ENCODE measurements at regions not wholly inside any gene's neighbourhood (a gene's known extent, or its start where the extent isn't known, plus 50 kb on each side); places are given as distances from the start of the nearest gene placed in this dataset.
"Not testable (repeated sequence)": the region's sequence is repeated elsewhere in the genome, so short reads cannot be mapped to it uniquely, and the experiment has no call there.

GRCh38 chr1:242900558-242900957 lies 354.5 kb downstream of the CEP170 start:
- DNase-seq = not testable (repeated sequence)

GRCh38 chr1:242890192-242890741 lies 364.8 kb downstream of the CEP170 start:
- peak; percentile 3 for DNase-seq

- DNase-seq = no peak
Observed at GRCh38 chr1:242886137-242886536, 361.6 kb upstream of the PLD5 start.

- not testable (repeated sequence) for DNase-seq
Observed at GRCh38 chr1:242880022-242880421, 355.5 kb upstream of the PLD5 start.

- DNase-seq = no peak
Observed at GRCh38 chr1:242877743-242878142, 353.2 kb upstream of the PLD5 start.

- no peak for DNase-seq
Observed at GRCh38 chr1:242877229-242877628, 352.7 kb upstream of the PLD5 start.

- DNase-seq = no peak
Observed at GRCh38 chr1:242876030-242876429, 351.5 kb upstream of the PLD5 start.

- no peak for DNase-seq
Observed at GRCh38 chr1:242873661-242874060, 349.2 kb upstream of the PLD5 start.

- no peak for DNase-seq
Observed at GRCh38 chr1:242872521-242872920, 348.0 kb upstream of the PLD5 start.

- no peak for DNase-seq
Observed at GRCh38 chr1:242871471-242872030, 347.1 kb upstream of the PLD5 start.

GRCh38 chr1:242870966-242871365 lies 346.5 kb upstream of the PLD5 start:
- DNase-seq = no peak

- no peak for DNase-seq
Observed at GRCh38 chr1:242856289-242856688, 331.8 kb upstream of the PLD5 start.

- DNase-seq = no peak
Observed at GRCh38 chr1:242854466-242854865, 330.0 kb upstream of the PLD5 start.

GRCh38 chr1:242847390-242847993 lies 323.0 kb upstream of the PLD5 start:
- DNase-seq = no peak

GRCh38 chr1:242842094-242842493 lies 317.6 kb upstream of the PLD5 start:
- no peak for DNase-seq

GRCh38 chr1:242839101-242839500 lies 314.6 kb upstream of the PLD5 start:
- DNase-seq = no peak

GRCh38 chr1:242836423-242836822 lies 311.9 kb upstream of the PLD5 start:
- DNase-seq = no peak

GRCh38 chr1:242828828-242829227 lies 304.3 kb upstream of the PLD5 start:
- no peak for DNase-seq

- DNase-seq = no peak
Observed at GRCh38 chr1:242828199-242828598, 303.7 kb upstream of the PLD5 start.

- DNase-seq = no peak
Observed at GRCh38 chr1:242827538-242827937, 303.0 kb upstream of the PLD5 start.

GRCh38 chr1:242826701-242827336 lies 302.3 kb upstream of the PLD5 start:
- no peak for DNase-seq

- no peak for DNase-seq
Observed at GRCh38 chr1:242824435-242824834, 299.9 kb upstream of the PLD5 start.

GRCh38 chr1:242813490-242814091 lies 289.1 kb upstream of the PLD5 start:
- DNase-seq = no peak

Data from stimulated activated CD4-positive, alpha-beta T cell treated with anti-CD3 and anti-CD28 coated beads, Interleukin-4, amount 100 ng/mL, for 1 hour (primary cell).